ENCODE measurements at regions not wholly inside any gene's neighbourhood (a gene's known extent, or its start where the extent isn't known, plus 50 kb on each side); places are given as distances from the start of the nearest gene placed in this dataset.
"Not testable (repeated sequence)": the region's sequence is repeated elsewhere in the genome, so short reads cannot be mapped to it uniquely, and the experiment has no call there.

GRCh38 chr17:70752461-70752860 lies 583.1 kb downstream of the KCNJ2 start:
- not testable (repeated sequence) for TF ChIP-seq CTCF (IDR thresholded peaks at IDR 0.05); TCF7L2 (IDR thresholded peaks at IDR 0.05; ENCODE audit: low read depth, low read length); REST (IDR thresholded peaks at IDR 0.05; ENCODE audit: insufficient read depth in 1 of 2, low read depth in 2 of 2, low read length in 1 of 2)

Measured in Panc1 (cell line).